ENCODE measurements at regions not wholly inside any gene's neighbourhood (a gene's known extent, or its start where the extent isn't known, plus 50 kb on each side); places are given as distances from the start of the nearest gene placed in this dataset.

DNA sequence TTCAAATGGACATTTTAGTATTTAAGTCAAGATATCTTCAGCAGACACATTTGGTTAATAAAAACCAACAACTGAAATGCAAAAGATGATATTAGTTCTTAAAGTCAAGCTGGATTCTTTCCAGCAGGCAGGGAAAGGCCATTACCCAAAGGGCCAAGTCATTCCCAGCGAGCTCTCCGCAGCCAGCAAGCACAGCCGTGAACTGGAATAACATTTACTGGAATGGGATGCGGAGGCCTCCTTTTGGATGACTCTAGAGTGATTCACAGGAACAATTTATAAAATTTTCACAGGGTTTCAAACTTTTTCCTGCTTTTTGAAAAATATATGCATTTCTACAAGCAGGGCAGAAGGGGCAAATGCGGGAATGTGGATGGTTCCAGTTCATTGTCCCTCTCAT, 76.6 kb upstream of the DAB2 start:
- DNase-seq: peak; percentile 64
- in situ Hi-C loops (cut with HindIII; ENCODE audit: low pct_ligation_motif_present, low pct_unique_long_range_greater_than_20kb, low sequenced_read_pairs): no loop called here

DNA sequence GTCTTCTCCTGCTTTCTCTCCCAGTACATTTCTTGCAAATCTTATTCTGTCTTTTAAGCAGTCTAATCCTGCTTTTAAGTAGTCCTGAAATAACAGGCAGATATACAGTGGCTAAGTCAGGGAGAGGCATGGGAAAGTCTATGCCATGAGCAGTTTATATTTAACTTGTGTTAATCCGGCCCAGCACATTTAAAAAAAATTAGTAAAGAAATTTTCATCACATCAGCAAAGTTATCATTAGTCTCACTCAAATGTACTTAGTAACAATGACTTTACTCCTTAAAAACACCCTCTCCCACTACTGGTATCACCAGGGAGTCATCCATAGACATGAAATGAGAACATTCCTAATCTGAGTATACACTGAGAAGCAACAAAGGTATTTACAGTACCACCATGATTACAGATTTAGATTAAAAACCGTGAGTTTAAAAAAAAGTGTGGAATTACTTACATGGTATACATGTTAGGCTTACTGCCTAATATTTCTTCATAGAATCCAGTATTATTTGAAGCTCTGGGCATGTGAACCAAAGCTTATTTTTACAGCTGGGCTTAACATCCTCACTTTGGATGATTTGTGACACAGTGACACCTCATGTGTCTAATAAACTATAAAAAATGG, 75.9 kb upstream of the DAB2 start:
- DNase-seq: no peak
- in situ Hi-C loops (cut with HindIII; ENCODE audit: low pct_ligation_motif_present, low pct_unique_long_range_greater_than_20kb, low sequenced_read_pairs): no loop called here

DNA sequence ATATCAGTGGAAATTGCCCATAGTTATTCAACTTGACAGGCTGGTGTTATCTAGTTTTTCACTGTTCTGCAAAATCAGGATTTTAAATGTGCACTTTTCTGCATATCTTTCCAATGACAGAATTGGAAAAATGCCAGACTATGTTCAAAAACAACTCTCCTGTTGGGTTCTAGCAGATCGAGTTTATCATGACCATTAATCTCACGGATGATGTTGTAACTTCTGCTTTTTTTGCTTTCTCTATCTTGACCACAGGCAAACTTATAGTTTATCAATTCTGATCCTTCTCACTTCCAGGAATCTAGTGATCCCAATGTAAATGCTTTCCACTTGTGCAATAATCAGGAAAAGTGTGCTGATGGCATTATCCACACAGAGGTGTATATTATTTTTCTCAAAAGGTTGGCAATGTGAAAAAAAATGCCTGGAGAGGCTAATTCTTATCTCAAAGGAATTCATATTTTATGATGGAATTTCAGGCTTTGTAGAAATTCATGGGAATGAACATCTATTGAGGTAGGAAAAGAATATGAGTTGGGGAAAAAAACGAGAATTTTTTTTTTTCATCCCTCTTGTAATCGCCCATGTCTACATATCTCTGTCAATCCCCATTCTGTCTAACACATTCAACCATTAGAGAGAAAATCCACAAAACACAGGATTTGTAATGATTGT, 73.6 kb upstream of the DAB2 start:
- DNase-seq: no peak
- in situ Hi-C loops (cut with HindIII; ENCODE audit: low pct_ligation_motif_present, low pct_unique_long_range_greater_than_20kb, low sequenced_read_pairs): no loop called here

DNA sequence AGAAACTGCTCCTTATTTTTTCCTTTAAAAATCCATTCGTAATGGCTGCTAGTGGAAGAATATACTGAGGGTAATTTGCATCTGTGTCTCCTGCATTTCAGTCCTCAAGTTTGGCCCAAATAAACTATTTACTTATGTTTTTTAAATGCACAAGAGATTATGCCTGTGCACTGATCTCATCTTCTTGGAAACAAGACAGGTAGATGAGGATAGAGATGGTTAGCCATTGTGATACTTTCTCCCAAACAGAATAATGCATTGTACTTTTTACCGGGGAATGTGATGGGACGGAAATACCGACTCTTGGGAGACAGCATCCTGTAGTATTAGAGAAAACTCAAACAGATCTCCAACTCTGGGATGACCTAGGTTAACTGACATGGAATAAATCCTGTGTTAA, 72.5 kb upstream of the DAB2 start:
- in situ Hi-C loops (cut with HindIII; ENCODE audit: low pct_ligation_motif_present, low pct_unique_long_range_greater_than_20kb, low sequenced_read_pairs): no loop called here
- no peak for DNase-seq

DNA sequence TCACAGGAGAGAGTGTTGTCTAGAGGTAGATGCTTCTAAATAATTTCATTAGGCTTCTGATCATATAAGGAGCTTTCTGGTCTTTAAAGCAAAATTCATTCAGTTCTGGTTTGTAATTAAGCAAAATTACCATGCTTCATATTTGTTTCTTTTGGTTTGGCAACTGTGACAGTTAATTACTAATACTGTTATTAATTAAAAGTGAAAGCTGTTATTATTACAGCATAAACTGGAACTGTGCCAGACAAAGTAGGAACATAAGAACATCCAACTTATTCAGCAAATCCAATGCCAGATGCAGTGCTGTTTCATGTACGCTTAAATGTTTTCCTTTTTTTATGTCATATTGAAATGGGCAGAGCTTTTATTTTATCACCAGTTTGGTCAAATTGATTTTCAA, 70.4 kb upstream of the DAB2 start:
- DNase-seq: no peak
- in situ Hi-C loops (cut with HindIII; ENCODE audit: low pct_ligation_motif_present, low pct_unique_long_range_greater_than_20kb, low sequenced_read_pairs): no loop called here

DNA sequence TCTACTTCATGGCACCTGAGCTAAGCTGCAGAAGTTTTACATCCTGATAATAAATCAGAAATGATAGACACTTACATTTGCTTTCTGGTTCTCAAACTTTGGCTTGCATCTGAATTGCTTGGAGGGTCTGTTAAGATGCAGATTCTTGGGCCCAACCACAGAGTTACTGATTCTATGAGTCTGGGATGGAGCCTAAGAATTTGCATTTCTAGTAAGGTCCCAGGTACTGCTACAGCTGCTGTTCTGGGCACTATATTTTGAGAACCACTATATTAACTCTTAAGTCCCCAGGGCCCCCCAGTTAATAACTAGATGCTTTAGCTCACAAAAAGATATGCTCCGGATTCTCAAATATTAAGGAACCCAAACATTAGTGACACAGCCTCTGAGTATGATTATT, 69.8 kb upstream of the DAB2 start:
- in situ Hi-C loops (cut with HindIII; ENCODE audit: low pct_ligation_motif_present, low pct_unique_long_range_greater_than_20kb, low sequenced_read_pairs): no loop called here

DNA sequence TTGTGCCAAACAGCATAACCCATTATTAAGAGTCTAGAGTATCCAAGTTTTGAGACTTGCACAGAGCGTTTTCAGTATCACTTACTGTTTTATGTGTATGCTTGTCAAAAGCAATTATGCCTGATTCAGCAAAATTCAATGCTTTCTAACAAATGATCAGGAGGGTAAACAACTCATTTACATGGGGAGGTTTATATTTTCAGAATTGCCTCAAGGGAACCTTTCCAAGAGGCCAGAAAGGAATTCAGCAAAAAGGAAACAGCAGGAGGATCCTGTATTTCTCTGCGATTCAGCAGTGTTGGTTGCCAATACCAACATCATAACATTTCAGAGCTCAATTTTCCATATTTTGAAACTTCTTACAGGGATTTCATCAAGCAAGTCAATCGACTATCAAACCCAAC, 69.3 kb upstream of the DAB2 start:
- in situ Hi-C loops (cut with HindIII; ENCODE audit: low pct_ligation_motif_present, low pct_unique_long_range_greater_than_20kb, low sequenced_read_pairs): no loop called here
- DNase-seq: no peak

More for the DNA sequence above, 69.8 kb upstream of the DAB2 start:
- DNase-seq: no peak

DNA sequence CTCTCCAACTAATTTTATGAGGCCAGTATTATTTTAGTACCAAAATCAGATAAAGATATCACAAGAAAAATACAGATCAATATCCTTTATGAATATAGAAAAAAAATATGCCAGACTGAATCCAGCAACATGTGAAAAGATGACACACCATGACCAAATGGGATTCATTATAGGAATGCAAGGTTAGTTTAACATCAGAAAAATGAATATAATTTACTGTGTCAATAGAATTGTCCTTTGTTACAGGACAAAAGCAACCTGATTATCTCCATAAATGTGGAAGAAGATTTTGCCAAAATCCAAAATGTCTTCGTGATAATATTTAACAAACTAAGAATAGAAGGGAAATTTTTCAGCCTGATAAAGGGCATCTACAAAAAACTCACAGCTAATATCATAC, 66.4 kb upstream of the DAB2 start:
- no peak for DNase-seq
- in situ Hi-C loops (cut with HindIII; ENCODE audit: low pct_ligation_motif_present, low pct_unique_long_range_greater_than_20kb, low sequenced_read_pairs): no loop called here

DNA sequence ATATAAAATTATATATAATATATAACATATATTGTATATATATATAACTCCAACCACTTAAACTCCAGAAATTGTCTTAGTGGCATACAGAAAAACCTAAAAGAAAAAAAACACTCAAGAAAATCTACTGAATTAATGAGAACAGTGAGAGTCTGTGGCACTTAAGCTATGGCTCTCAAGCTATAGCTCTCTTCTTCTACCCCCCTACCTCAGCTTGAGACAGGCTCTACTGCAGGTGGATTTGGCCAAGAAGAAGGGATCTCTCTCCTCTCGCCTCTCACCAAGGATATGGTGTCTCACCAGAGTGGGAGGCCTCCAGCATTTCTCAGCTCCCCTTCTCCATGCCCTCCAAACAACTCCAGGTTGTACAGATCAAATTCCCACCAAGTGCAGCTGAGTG, 64.5 kb upstream of the DAB2 start:
- DNase-seq: no peak
- in situ Hi-C loops (cut with HindIII; ENCODE audit: low pct_ligation_motif_present, low pct_unique_long_range_greater_than_20kb, low sequenced_read_pairs): no loop called here

DNA sequence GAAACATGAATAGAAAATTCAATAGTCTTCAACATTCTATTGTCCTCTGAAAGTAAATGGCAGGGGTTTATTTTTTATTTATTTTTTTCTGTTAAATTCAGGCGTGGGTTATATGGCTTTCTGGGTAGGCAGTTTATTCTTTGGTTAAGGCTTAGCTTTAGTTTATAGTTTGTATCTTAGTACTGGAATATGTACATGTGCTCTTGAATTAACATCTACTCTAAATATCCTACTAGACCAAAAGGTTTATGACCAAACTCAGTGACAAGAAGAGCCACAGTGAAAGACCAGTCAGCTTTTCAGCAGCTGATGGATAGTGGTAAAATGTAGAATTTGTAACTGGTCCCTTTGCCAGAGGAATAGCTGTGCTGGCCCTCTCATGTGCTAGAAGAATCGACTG, 62.0 kb upstream of the DAB2 start:
- in situ Hi-C loops (cut with HindIII; ENCODE audit: low pct_ligation_motif_present, low pct_unique_long_range_greater_than_20kb, low sequenced_read_pairs): no loop called here

DNA sequence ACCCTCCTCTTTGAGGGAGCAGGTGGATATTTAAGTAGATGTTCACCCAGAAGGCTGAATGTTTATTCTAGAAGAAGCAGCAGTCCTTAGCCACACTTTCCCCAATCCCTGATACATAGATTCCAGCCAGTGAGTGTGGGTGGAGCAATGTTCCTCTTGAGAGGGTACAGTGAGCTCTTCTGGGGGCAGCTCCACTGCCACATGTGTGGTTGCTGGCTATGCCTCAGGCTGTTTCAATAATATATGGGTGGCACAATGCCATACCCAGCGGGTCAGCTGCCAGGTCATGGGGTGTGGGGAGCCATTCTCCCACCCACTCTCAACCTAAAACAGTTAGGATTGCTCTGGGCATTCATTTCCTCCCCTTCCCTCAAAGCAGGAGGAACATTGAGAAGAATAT, 61.6 kb upstream of the DAB2 start:
- in situ Hi-C loops (cut with HindIII; ENCODE audit: low pct_ligation_motif_present, low pct_unique_long_range_greater_than_20kb, low sequenced_read_pairs): no loop called here
- DNase-seq: no peak

More for the DNA sequence above, 62.0 kb upstream of the DAB2 start:
- no peak for DNase-seq

DNA sequence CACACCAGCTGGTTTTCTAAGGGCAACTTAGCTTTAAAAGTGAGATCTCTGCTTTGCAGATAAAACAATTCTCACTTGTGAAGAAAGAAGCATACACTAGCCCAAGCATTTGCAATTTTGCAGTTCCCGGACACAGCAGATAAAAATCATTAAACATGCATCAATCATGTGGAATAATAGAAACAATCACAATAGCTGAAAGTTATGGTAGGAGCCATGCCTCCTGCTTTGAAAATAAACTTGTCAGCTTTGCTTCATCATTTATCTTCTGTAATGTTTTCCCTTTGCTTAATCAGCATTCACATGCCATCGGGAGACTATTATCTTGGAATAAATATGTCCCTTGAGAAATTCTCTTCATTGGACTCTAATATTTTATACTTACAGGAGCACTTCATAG, 60.3 kb upstream of the DAB2 start:
- in situ Hi-C loops (cut with HindIII; ENCODE audit: low pct_ligation_motif_present, low pct_unique_long_range_greater_than_20kb, low sequenced_read_pairs): no loop called here
- DNase-seq: no peak

DNA sequence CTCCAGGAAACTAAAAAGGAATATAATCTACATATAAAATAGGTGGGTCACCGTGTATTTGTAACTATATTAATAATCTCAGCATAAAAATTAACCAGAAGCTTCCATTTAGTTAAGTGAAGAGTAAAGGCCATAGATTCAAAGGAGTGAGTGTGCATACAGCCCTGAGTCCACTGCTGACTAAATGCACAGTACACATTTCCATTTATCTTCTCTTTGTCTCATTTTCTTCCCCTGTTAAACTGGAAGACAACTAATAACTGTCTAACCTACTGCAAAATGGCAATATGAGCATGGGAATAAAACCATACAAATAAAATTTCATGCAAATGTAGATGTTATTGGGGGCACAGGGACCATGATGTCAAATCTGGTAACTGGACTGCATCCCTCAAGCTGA, 59.9 kb upstream of the DAB2 start:
- in situ Hi-C loops (cut with HindIII; ENCODE audit: low pct_ligation_motif_present, low pct_unique_long_range_greater_than_20kb, low sequenced_read_pairs): no loop called here
- DNase-seq: no peak

DNA sequence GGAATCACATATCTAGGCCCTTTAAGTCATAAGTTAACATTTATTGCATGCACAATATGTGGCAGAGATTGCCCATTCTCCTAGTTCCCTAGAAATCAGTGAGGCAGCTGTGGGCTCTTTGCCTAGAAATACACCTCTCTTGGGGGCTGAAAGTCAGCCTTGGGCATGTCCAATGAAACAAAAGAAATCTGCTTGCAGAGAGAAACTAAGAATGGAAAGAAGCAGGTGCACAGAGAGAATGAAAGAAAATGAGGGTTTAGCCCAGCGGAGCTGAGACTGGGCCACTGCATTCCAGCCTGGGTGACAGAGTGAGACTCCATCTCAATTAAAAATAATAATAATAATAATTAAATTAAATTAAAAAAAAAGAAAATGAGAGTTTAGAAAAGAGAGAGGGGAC, 57.3 kb upstream of the DAB2 start:
- no peak for DNase-seq
- in situ Hi-C loops (cut with HindIII; ENCODE audit: low pct_ligation_motif_present, low pct_unique_long_range_greater_than_20kb, low sequenced_read_pairs): no loop called here

DNA sequence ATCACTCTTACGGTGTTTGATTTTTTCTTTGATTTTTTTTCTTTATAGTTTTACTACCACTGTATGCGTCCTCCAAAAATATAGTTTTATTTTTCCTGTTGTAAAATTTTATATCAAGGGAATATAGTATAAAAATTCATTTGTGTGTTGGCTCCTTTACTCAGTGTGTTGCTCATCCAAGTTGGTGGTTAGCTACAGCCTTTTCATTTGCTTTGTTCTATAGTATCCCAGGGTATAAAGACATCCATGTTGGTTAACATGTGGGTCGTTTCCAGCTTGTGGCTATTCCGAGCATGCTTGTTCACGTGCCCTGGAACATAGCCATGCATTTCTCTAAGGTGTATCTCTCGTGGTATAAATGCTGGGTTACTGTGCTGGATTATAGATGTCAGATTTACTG, 54.8 kb upstream of the DAB2 start:
- in situ Hi-C loops (cut with HindIII; ENCODE audit: low pct_ligation_motif_present, low pct_unique_long_range_greater_than_20kb, low sequenced_read_pairs): no loop called here

DNA sequence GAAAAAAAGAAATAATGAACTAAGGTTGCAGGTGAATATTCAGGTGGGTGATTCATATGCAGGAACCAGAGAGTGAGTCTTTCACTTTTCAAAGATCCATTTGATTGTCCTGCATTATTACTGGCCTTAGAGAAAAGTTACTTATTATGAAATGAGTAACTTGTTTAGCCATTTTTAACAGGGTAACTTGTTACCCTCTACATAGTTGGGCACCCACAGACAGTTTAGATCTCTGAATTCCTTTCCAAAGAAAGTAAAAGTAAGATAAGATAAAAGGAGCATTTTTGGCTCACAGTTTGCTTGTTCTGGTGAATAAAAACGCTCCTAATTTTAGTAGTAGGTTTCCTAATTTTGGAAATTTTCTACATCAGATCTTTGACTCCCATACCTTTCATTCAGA, 54.1 kb upstream of the DAB2 start:
- in situ Hi-C loops (cut with HindIII; ENCODE audit: low pct_ligation_motif_present, low pct_unique_long_range_greater_than_20kb, low sequenced_read_pairs): no loop called here
- peak; percentile 39 for DNase-seq

More for the DNA sequence above, 54.8 kb upstream of the DAB2 start:
- no peak for DNase-seq

DNA sequence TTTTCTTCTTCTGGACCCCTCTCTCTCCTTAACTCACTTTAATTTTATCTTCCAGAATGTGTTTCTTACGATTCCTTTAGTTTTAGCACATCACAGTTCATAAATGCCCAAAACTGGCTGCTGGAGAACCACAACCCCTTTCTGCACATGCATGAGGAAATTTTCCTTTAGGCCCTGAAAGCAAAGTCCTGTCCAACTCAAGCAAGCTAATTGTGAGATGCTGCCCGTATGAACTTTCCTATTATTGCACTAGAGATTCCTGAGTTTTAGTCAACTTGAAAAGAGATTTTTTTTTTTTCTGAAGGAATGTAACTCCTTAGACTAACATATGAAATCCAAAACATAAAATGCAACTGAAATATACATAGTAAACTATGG, 52.1 kb upstream of the DAB2 start:
- no peak for DNase-seq
- in situ Hi-C loops (cut with HindIII; ENCODE audit: low pct_ligation_motif_present, low pct_unique_long_range_greater_than_20kb, low sequenced_read_pairs): no loop called here

DNA sequence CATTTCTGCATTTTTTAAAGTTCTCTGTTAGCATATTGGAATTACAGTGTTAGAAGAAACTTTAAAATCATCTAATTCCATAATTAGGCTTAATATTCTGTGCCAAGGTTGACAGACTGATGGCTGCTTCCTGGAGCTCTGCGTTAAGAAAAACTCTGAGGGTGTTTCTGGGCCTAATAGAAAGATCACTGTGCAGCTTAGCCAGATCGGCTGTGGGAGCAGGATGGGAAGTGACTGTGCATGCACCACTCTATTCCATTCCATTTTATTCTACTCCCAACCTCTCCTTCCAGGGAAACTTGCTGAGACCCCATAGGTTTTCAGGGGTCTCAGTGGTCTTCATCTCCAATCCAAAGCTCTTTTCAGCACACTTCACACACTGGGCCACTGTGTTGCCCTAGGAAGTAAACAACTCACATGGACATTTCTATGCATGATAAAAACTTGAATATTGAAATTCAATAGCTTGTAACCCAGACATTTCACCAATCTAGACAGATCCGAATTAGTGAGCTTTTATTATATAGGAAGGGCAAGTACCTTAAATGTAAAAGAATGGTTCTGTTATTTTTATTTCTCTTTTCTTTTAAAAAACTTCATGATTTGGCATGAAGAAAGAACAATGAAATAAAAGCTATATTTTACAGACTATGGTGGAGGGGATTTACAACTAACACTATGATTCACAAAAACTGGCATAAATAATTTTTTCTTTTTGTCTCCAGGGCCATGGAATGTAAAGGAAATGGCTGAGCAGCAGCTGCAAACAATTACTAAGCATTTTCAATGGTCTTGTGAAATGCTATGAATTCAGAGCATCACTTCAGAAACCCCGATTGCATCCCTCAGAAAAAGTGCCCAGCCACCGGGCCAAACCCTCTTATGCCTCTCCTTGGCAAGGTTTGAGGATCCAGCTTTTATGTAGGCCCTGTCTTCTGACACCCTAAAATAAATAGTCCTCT, 51.4 kb upstream of the DAB2 start:
- in situ Hi-C loops (cut with HindIII; ENCODE audit: low pct_ligation_motif_present, low pct_unique_long_range_greater_than_20kb, low sequenced_read_pairs): no loop called here
- no peak for DNase-seq

DNA sequence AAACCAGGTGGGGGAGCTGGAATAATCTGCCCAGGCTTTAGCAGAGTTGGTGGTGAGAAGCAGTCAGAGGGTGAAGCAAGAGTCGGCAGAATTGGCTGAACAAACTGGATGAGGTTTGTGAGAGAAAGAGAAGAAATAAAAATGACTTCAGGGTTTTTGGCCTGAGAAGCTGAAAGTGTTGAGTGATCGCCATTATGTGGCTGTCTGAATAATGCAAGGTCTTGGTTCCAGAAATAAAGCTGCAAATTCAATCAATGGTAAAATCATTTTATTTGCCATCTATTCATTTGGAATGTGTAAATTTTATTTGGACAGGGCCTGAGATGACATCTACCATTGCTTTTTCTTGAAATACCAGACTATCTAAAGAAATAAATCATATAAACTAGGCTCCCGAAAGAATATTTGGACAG, 50.4 kb upstream of the DAB2 start:
- in situ Hi-C loops (cut with HindIII; ENCODE audit: low pct_ligation_motif_present, low pct_unique_long_range_greater_than_20kb, low sequenced_read_pairs): no loop called here
- DNase-seq: no peak
